Spleen (tissue), 11 donors: ENCODE measurements at regions not wholly inside any gene's neighbourhood (a gene's known extent, or its start where the extent isn't known, plus 50 kb on each side); places are given as distances from the start of the nearest gene placed in this dataset.
"Not testable (repeated sequence)": the region's sequence is repeated elsewhere in the genome, so short reads cannot be mapped to it uniquely, and the experiment has no call there.

Experiments used
- DNase-seq: peaks from one replicate; pipeline ENCODE4 v3.0.0-alpha.2; 2020
- H3K27ac ChIP-seq, 8 donors: fragments of 200-600 bp; sonication (generic) in 7 of 8; 1 replicate in 4 of 8; 2 replicates in 4 of 8; pipeline versions ENCODE4 v1.5.0 to v1.8.0; 2016 to 2021; ENCODE audit warnings: inconsistent platforms in 4 of 8, mild to moderate bottlenecking in 4 of 8, moderate library complexity in 1 of 8
- H3K27me3 ChIP-seq, 7 donors: fragments of 200-600 bp; sonication (generic) in 6 of 7; replicated peaks in 1 of 7; 1 replicate in 4 of 7; 2 replicates in 3 of 7; pipeline versions ENCODE4 v1.5.0 to v1.8.0; 2016 to 2021; ENCODE audit warnings: inconsistent platforms in 3 of 7, mild to moderate bottlenecking in 1 of 7
- H3K36me3 ChIP-seq, 6 donors: fragments of 200-600 bp; sonication (generic) in 5 of 6; 1 replicate in 4 of 6; 2 replicates in 2 of 6; pipeline versions ENCODE4 v1.5.0 to v1.8.0; 2016 to 2021; ENCODE audit warnings: inconsistent platforms in 2 of 6
- H3K4me1 ChIP-seq, 6 donors: fragments of 200-600 bp; sonication (generic) in 5 of 6; 1 replicate in 3 of 6; 2 replicates in 3 of 6; pipeline versions ENCODE4 v1.5.0 to v1.8.0; 2016 to 2021; ENCODE audit warnings: inconsistent platforms in 3 of 6
- H3K4me3 ChIP-seq, 8 donors: fragments of 200-600 bp; sonication (generic) in 7 of 8; 1 replicate in 4 of 8; 2 replicates in 4 of 8; pipeline versions ENCODE4 v1.5.0 to v1.8.0; 2016 to 2021; ENCODE audit warnings: inconsistent platforms in 4 of 8, mild to moderate bottlenecking in 4 of 8, moderate library complexity in 2 of 8
- H3K9me3 ChIP-seq, 8 donors: fragments of 200-600 bp; sonication (generic) in 7 of 8; 1 replicate in 4 of 8; 2 replicates in 4 of 8; pipeline versions ENCODE4 v1.5.0 to v1.8.0; 2016 to 2021; ENCODE audit warnings: inconsistent platforms in 4 of 8
- POLR2A ChIP-seq, 3 donors: fragments of 450-650 bp; IDR thresholded peaks; one replicate each; pipeline ENCODE4 v1.5.1; 2017; ENCODE audit warnings: antibody characterized with exemption in 3 of 3, mild to moderate bottlenecking in 1 of 3
- POLR2AphosphoS5 ChIP-seq, 3 donors: sonication (generic); formaldehyde crosslinking; IDR thresholded peaks; one replicate each; pipeline ENCODE4 v1.5.1; 2017; ENCODE audit warnings: antibody characterized with exemption in 3 of 3
- WGBS, 5 donors: extraction: QIAGEN DNeasy Blood & Tissue Kit in 3 of 5; methylation state at CpG; one replicate each; pipeline versions ENCODE4 v1.1.5 to v1.1.7; 2013 to 2018; 5-methylcytosine and 5-hydroxymethylcytosine counted together
- intact Hi-C: fragments of 100-400 bp; cut with DNase I; formaldehyde crosslinking; loops from one replicate; pipeline ENCODE4 v1.15.0; 2023; ENCODE audit warnings: low total_unique reads
- TF ChIP-seq, protein P1 (sequence below), 11 experiments: fragments of 200-600 bp in 7 of 11; fragments of 450-650 bp in 4 of 11; sonication (generic) in 4 of 11; IDR thresholded peaks in 8 of 11; conservative IDR thresholded peaks in 3 of 11; 1 replicate in 7 of 11; 2 replicates in 4 of 11; pipeline versions ENCODE4 v1.4.0 to v1.8.0; 2016 to 2021; ENCODE audit warnings: antibody characterized with exemption in 11 of 11, inconsistent platforms in 4 of 11, mild to moderate bottlenecking in 1 of 11
- donor health status: healthy with polysubstance abuse.
- donor health status: DM: no; HTN: no; CAD: no; lungs with moderate emphysema.
- donor health status: DM: no; HTN: no; CAD: no.
- donor health status: Bipolar disorder and iron deficiency.
- donor health status: healthy.
- donor health status: DM: no; HTN: no; CAD: no.
- donor health status: DM: yes; HTN: yes; CAD: no.

DNA sequence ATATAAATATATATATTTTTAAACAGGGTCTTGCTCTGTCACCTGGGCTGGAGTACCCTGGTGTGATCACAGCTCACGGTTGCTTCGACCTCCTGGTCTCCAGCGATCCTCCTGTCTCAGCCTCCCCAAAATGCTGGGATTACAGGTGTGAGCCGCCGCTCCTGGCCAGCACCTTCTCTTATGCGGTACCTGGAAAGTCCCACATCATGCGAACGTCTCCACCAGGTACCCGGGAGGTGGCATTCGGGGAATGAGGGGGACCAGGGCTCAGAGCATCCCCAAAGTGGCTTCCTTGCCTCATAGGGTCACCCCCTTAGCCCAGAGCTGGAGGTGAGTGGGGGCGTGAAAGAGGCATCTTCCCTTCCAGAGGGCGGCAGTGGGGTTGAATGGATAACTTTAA is 84.0 kb upstream of the PPP2R3B start:
- 87 to 96% (median 95%) methylated on average over 12 of the region's 12 CpGs for WGBS, 5 donors
- DNase-seq: peak; percentile 25
- H3K27me3 ChIP-seq: no peaks in the 10 kb centered on the region
- H3K36me3 ChIP-seq: no peaks in the 10 kb centered on the region
- intact Hi-C loops: no loop called here
- no peak overlapping the region for H3K27ac ChIP-seq
- TF ChIP-seq, protein P1, sequence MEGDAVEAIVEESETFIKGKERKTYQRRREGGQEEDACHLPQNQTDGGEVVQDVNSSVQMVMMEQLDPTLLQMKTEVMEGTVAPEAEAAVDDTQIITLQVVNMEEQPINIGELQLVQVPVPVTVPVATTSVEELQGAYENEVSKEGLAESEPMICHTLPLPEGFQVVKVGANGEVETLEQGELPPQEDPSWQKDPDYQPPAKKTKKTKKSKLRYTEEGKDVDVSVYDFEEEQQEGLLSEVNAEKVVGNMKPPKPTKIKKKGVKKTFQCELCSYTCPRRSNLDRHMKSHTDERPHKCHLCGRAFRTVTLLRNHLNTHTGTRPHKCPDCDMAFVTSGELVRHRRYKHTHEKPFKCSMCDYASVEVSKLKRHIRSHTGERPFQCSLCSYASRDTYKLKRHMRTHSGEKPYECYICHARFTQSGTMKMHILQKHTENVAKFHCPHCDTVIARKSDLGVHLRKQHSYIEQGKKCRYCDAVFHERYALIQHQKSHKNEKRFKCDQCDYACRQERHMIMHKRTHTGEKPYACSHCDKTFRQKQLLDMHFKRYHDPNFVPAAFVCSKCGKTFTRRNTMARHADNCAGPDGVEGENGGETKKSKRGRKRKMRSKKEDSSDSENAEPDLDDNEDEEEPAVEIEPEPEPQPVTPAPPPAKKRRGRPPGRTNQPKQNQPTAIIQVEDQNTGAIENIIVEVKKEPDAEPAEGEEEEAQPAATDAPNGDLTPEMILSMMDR (IDR thresholded peaks at IDR 0.05 in 8 of 11, conservative IDR thresholded peaks at IDR 0.05 in 3 of 11): no peak
- TF ChIP-seq POLR2A (IDR thresholded peaks at IDR 0.05) (no peak), POLR2AphosphoS5 (IDR thresholded peaks at IDR 0.05) (no peak)
- no peaks in the 10 kb centered on the region for H3K4me1 ChIP-seq
- H3K9me3 ChIP-seq: peaks cover 0 to 26% (median 14%) of the 10 kb centered on the region in 8 donors
- no peak overlapping the region for H3K4me3 ChIP-seq

DNA sequence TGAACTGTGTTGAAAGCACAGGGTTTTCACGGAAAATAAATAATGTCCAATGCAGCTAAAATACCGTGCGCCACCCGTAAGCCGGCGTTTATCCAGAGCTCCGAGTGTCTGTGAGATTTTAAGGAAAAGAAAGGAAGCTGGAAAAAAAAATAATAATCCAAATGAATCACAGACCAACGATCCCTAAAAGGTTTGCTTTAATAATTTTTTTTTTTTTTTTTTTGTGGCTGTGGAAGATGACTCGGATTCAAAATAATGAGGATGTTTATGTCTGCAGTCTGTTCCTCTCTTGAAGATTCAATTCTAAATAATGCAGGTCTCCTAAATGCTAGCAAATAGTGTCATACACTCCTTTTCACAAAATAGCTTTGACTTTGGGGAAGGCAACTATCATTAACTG is 84.6 kb upstream of the PPP2R3B start:
- TF ChIP-seq POLR2AphosphoS5 (IDR thresholded peaks at IDR 0.05): no peak
- TF ChIP-seq, protein P1 (IDR thresholded peaks at IDR 0.05 in 8 of 11, conservative IDR thresholded peaks at IDR 0.05 in 3 of 11): no peak
- TF ChIP-seq POLR2A (IDR thresholded peaks at IDR 0.05): no peak
- WGBS, 5 donors: 78 to 81% (median 81%) methylated on average over 9 of the region's 9 CpGs
- no peak for DNase-seq

DNA sequence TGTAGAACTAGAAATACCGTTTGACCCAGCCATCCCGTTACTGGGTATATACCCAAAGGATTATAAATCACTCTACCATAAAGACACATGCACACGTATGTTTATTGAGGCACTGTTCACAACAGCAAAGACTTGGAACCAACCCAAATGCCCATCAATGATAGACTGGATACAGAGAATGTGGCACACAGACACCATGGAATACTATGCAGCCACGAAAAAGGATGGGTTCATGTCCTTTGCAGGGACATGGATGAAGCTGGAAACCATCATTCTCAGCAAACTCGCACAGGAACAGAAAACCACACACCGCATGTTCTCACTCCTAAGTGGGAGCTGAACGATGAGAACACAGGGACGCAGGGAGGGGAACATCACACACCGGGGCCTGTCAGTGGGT is 85.6 kb upstream of the PPP2R3B start:
- intact Hi-C loops, H3K27me3 ChIP-seq, H3K36me3 ChIP-seq, DNase-seq, H3K4me1 ChIP-seq, H3K4me3 ChIP-seq, H3K27ac ChIP-seq: not testable (repeated sequence)
- H3K9me3 ChIP-seq: peaks cover 0 to 26% (median 14%) of the 10 kb centered on the region in 8 donors
- WGBS, 5 donors: 79 to 92% (median 89%) methylated on average over 9 of the region's 9 CpGs

More for the DNA sequence above, 84.6 kb upstream of the PPP2R3B start:
- Histone ChIP-seq H3K4me1 (no peaks in the 10 kb centered on the region), H3K36me3 (no peaks in the 10 kb centered on the region), H3K9me3 (peaks cover 0 to 26% (median 14%) of the 10 kb centered on the region in 8 donors), H3K27ac (no peak overlapping the region), H3K27me3 (no peaks in the 10 kb centered on the region), H3K4me3 (no peak overlapping the region)
- intact Hi-C loops: no loop called here

DNA sequence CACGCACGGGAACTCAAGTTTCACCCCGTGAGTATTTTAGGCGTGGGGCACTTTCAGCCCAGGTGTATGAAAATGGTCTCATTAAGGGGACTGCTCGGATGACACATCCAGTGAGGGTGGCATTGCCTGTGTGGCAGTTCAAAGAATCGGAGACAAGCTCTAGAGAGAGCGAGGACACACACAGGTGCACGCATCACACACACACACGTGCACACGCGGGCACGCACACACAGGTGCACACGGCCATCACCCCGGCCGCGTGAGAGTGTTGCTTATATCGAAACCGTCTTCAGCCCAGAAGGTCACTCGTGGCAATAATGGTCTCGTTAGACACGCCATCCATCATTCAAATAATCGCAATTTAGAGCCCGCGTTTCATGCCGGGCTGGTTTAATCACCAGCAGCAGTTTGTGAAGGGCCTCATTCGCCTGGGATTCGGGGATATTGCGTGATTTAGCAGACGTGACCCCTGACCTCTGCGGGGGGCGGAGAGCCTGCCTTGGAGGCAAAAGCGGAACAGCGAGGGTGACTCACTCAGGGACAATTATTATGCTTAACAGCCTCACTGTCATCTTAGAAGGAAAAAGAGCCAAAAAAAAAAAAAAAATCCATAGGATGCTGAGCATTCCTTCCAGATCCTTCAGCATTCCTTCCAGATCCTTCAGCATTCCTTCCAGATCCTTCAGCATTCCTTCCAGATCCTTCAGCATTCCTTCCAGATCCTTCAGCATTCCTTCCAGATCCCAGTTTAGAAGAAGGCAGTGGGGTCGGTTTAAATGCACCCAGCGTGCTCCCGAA is 89.4 kb upstream of the PPP2R3B start:
- DNase-seq: peak; percentile 18
- WGBS, 5 donors: 86 to 94% (median 92%) methylated on average over 36 of the region's 36 CpGs

More for the DNA sequence above, 89.4 kb upstream of the PPP2R3B start:
- peaks cover 0 to 15% (median 5%) of the 10 kb centered on the region in 8 donors for H3K9me3 ChIP-seq
- H3K4me1 ChIP-seq: no peaks in the 10 kb centered on the region
- TF ChIP-seq POLR2A (IDR thresholded peaks at IDR 0.05) (no peak), POLR2AphosphoS5 (IDR thresholded peaks at IDR 0.05) (no peak)
- TF ChIP-seq, protein P1 (IDR thresholded peaks at IDR 0.05 in 8 of 11, conservative IDR thresholded peaks at IDR 0.05 in 3 of 11): no peak
- intact Hi-C loops: no loop called here
- H3K4me3 ChIP-seq: no peak overlapping the region
- no peak overlapping the region for H3K27ac ChIP-seq
- no peaks in the 10 kb centered on the region for H3K36me3 ChIP-seq
- H3K27me3 ChIP-seq: peaks cover 0 to 6% (median 0%) of the 10 kb centered on the region in 7 donors
